GM23248 (cell line): ENCODE measurements at regions not wholly inside any gene's neighbourhood (a gene's known extent, or its start where the extent isn't known, plus 50 kb on each side); places are given as distances from the start of the nearest gene placed in this dataset.

Experiments used
- EZH2 ChIP-seq: fragments of 200-600 bp; sonication (generic); IDR thresholded peaks from 2 replicates; pipeline ENCODE4 v1.6.1; 2018; ENCODE audit warnings: antibody characterized with exemption, mild to moderate bottlenecking; ENCODE audit not compliant: insufficient read depth, poor library complexity, severe bottlenecking
- EZH2phosphoT487 ChIP-seq: fragments of 200-600 bp; sonication (generic); IDR thresholded peaks from 2 replicates; pipeline ENCODE4 v1.6.1; 2018; ENCODE audit warnings: antibody characterized with exemption, moderate library complexity, mild to moderate bottlenecking, low read depth; ENCODE audit not compliant: insufficient read depth

DNA sequence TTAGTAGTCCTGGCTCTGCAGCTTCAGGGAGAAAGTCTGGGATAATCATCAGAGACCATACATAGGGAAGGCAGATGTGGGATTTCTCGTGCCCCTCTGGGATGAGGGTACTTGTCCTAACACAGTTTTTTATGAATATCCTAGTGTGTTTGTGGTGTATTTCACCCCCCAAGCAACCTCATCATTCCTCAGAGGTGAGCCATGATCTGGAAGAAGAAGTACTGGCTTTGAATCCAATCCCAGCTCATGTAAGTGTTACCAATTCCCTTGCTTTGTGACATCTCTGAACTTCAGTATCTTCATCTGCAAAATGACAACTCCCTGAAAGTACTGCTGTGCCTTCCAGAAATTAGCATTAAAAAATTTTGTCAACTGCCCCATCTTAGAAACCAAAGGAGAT, 347.5 kb upstream of the ZMIZ1 start:
- no peak for TF ChIP-seq EZH2phosphoT487
- TF ChIP-seq EZH2 = no peak
